Vagina (tissue), 2 donors: ENCODE measurements at regions not wholly inside any gene's neighbourhood (a gene's known extent, or its start where the extent isn't known, plus 50 kb on each side); places are given as distances from the start of the nearest gene placed in this dataset.

Source experiments
- POLR2A ChIP-seq, 2 donors: fragments of 450-650 bp; IDR thresholded peaks; one replicate each; pipeline ENCODE4 v1.6.1; 2017; ENCODE audit warnings: antibody characterized with exemption in 2 of 2, mild to moderate bottlenecking in 2 of 2, moderate library complexity in 2 of 2
- POLR2AphosphoS5 ChIP-seq, 2 donors: sonication (generic); formaldehyde crosslinking; IDR thresholded peaks; one replicate each; pipeline ENCODE4 v1.9.0; 2017; ENCODE audit warnings: antibody characterized with exemption in 2 of 2, mild to moderate bottlenecking in 2 of 2, low read depth in 1 of 2; ENCODE audit not compliant: insufficient read depth in 1 of 2
- TF ChIP-seq, protein P1 (sequence below), 3 experiments: fragments of 450-650 bp in 2 of 3; fragments of 200-600 bp in 1 of 3; sonication (generic) in 1 of 3; IDR thresholded peaks; one replicate each; pipeline ENCODE4 v1.5.1; 2017 to 2019; ENCODE audit warnings: antibody characterized with exemption in 3 of 3, mild to moderate bottlenecking in 2 of 3, moderate library complexity in 2 of 3

- TF ChIP-seq, protein P1, sequence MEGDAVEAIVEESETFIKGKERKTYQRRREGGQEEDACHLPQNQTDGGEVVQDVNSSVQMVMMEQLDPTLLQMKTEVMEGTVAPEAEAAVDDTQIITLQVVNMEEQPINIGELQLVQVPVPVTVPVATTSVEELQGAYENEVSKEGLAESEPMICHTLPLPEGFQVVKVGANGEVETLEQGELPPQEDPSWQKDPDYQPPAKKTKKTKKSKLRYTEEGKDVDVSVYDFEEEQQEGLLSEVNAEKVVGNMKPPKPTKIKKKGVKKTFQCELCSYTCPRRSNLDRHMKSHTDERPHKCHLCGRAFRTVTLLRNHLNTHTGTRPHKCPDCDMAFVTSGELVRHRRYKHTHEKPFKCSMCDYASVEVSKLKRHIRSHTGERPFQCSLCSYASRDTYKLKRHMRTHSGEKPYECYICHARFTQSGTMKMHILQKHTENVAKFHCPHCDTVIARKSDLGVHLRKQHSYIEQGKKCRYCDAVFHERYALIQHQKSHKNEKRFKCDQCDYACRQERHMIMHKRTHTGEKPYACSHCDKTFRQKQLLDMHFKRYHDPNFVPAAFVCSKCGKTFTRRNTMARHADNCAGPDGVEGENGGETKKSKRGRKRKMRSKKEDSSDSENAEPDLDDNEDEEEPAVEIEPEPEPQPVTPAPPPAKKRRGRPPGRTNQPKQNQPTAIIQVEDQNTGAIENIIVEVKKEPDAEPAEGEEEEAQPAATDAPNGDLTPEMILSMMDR (IDR thresholded peaks at IDR 0.05): no peak
- TF ChIP-seq POLR2A (IDR thresholded peaks at IDR 0.05) (no peak), POLR2AphosphoS5 (IDR thresholded peaks at IDR 0.05; ENCODE audit: insufficient read depth in 1 of 2, low read depth in 1 of 2) (no peak)
These were observed 137.0 kb upstream of the INPP4B start for GRCh38 chr4:142983065-142983464.
